Fibroblast of skin of abdomen (primary cell): ENCODE measurements at regions not wholly inside any gene's neighbourhood (a gene's known extent, or its start where the extent isn't known, plus 50 kb on each side); places are given as distances from the start of the nearest gene placed in this dataset.

Experiments used
- DNase-seq: peaks from one replicate; pipeline ENCODE4 v3.0.0-alpha.2; 2013

GRCh38 chr17:77862890-77863813 is 95.4 kb upstream of the TNRC6C start:
- DNase-seq: no peak

GRCh38 chr17:77863814-77864161 is 94.7 kb upstream of the TNRC6C start:
- DNase-seq: no peak

- DNase-seq: no peak
Observed at GRCh38 chr17:77864234-77865111, 94.0 kb upstream of the TNRC6C start.

GRCh38 chr17:77865112-77865611 is 93.3 kb upstream of the TNRC6C start:
- peak; percentile 30 for DNase-seq

- no peak for DNase-seq
Observed at GRCh38 chr17:77865716-77866115, 92.8 kb upstream of the TNRC6C start.

GRCh38 chr17:77867308-77867781 is 91.2 kb upstream of the TNRC6C start:
- no peak for DNase-seq

- no peak for DNase-seq
Observed at GRCh38 chr17:77867976-77868713, 90.4 kb upstream of the TNRC6C start.

GRCh38 chr17:77869041-77869599 is 89.4 kb upstream of the TNRC6C start:
- no peak for DNase-seq

- no peak for DNase-seq
Observed at GRCh38 chr17:77869665-77870132, 88.8 kb upstream of the TNRC6C start.

- no peak for DNase-seq
Observed at GRCh38 chr17:77872199-77872598, 86.3 kb upstream of the TNRC6C start.

- DNase-seq: no peak
Observed at GRCh38 chr17:77872714-77873499, 85.6 kb upstream of the TNRC6C start.

- no peak for DNase-seq
Observed at GRCh38 chr17:77873500-77874302, 84.8 kb upstream of the TNRC6C start.

GRCh38 chr17:77874303-77875050 is 84.0 kb upstream of the TNRC6C start:
- DNase-seq: no peak

GRCh38 chr17:77875051-77875780 is 83.3 kb upstream of the TNRC6C start:
- peak; percentile 77 for DNase-seq

- peak; percentile 8 for DNase-seq
Observed at GRCh38 chr17:77875881-77876509, 82.5 kb upstream of the TNRC6C start.

GRCh38 chr17:77877036-77877435 is 81.5 kb upstream of the TNRC6C start:
- no peak for DNase-seq

- DNase-seq: no peak
Observed at GRCh38 chr17:77877646-77878355, 80.7 kb upstream of the TNRC6C start.
